OCI-LY3 (cell line): ENCODE measurements at regions not wholly inside any gene's neighbourhood (a gene's known extent, or its start where the extent isn't known, plus 50 kb on each side); places are given as distances from the start of the nearest gene placed in this dataset.

Experiments used
- CTCF ChIP-seq: fragments of 200-600, 300-600 bp; sonication (generic); IDR thresholded peaks from 2 replicates; pipeline ENCODE4 v1.5.1; 2014; ENCODE audit warnings: antibody characterized with exemption, low read length, low read depth
- EZH2phosphoT487 ChIP-seq: fragments of 200-600 bp; shearing (Covaris generic); IDR thresholded peaks from 2 replicates; pipeline ENCODE4 v1.6.1; 2018; ENCODE audit warnings: antibody characterized with exemption, mixed run types, low read depth

- TF ChIP-seq CTCF (no peak), EZH2phosphoT487 (no peak)
These were observed 69.2 kb downstream of the PDCL3 start for GRCh38 chr2:100632037-100632436.
